Stimulated activated CD4-positive, alpha-beta T cell treated with anti-CD3 and anti-CD28 coated beads, Interleukin-1b, Interleukin-23, amount 100 ng/mL, for 24 hours (primary cell): ENCODE measurements at regions not wholly inside any gene's neighbourhood (a gene's known extent, or its start where the extent isn't known, plus 50 kb on each side); places are given as distances from the start of the nearest gene placed in this dataset.
"Not testable (repeated sequence)": the region's sequence is repeated elsewhere in the genome, so short reads cannot be mapped to it uniquely, and the experiment has no call there.

ENCODE experiments used
- DNase-seq, 4 experiments: peaks; one replicate each; pipeline ENCODE4 v3.0.0-alpha.2; 2020; ENCODE audit warnings: low read depth in 4 of 4, low spot score in 1 of 4

DNA sequence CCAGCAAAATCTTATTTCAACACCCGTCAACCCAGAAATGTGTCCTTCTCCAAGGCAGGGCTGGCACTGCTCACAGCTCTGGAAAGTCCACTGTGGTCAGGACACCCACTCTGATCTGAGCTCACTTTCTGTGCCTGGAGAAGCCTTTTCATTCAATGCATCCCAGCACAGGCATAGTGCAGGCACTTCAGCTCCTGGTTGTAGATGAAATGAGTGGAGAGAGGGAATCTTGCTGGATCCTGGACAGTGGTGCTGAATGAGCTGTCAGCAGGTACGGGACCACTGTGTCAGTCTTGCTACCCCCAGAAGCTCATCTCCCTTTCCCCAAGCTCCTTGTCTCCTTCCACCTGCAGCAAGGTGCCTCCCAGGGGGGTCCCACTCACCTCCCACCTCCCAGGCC, 86.1 kb upstream of the SALL1 start:
- no peak for DNase-seq

DNA sequence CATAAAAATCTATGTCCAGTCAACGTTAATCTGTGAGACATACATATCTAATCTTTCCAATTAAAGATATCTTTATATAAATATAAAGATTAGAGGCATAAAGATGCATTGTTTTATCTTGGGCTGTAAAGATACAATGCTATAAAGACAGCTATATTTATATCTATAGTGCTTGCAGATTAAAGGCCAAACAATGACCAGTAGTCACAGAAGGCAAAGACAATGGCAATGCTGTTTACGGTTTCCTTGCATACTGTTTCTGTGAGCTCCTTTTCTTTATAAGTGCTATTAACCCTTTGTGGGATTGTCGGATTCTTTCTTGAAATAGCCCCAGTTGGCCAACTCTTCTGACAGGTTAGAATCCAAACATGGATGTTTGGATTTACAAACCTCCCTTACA, 85.5 kb upstream of the SALL1 start:
- no peak for DNase-seq

DNA sequence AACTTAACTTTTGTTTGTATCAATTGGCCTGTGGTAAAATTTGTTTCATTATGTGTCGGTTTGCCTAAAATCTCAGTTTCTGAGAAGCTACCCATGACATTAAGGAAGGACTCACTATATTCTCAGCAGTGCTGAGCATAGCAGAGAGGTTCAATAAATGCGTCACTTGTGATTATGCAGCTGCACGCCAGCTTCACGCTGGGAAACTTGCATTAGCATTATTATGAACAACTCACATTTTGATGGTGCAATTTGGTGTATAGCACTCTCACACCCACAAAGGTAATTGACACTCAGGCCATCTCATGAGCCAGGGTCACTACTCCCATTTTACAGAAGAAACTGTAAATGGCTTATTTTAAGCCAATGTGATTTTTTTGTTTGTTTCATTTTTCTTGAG, 80.6 kb upstream of the SALL1 start:
- DNase-seq, result no peak

DNA sequence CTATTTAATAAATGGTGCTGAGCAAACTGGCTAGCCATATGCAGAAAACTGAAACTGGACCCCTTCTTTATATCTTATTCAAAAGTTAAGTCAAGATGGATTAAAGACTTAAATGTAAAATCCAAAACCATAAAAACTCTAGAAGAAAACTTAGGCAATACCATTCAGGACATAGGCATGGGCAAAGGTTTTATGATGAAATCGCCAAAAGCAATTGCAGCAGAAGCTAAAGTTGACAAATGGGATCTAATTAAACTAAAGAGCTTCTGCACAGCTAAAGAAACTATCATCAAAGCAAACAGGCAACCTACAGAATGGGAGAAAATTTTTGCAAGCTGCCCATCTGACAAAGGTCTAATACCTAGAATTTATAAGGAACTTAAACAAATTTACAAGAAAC, 79.0 kb upstream of the SALL1 start:
- DNase-seq, result not testable (repeated sequence)

DNA sequence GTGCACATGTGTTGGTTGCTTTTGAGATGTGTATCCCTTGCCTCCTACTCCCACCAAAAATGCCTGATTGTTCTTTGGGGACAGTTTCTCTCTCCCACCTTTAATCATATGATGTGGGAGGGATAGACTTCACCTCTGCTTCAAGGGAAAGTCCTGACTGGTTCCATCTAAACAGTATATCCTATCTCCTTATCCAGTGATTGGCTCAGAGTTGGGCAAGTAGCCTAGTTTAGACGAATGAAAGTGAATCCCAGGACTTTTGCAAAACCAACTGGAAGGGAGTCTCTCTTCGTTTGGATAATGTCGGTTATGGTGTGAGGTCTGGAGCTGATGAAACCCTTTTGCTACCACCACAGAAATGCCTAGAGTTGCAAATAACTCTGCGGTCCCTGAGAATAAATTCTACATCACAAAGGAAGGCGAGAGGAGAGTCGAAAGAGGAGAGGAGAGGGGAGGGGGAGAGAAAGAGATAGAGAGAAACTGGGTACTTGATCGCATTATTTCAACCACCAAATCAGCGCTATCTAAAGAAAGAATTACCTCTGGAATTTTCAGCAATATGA, 77.1 kb upstream of the SALL1 start:
- no peak for DNase-seq

DNA sequence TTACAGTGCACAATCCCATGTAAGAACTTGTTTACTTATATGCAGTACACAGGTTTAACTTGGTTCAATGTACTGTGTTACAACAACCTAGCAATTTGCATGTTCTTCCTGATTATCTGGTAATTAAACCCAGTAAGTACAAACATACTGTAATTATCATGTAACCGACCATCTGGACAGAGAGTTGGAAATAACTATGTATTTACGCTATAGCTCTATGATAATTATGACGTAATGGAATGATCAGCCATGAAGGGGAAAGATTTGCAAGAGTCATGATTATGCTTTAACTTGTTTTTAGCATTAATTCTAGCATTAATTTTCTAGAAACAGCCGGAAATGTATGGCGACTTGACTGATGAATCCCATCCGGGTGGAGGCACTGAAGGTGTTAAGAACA, 74.8 kb upstream of the SALL1 start:
- no peak for DNase-seq

DNA sequence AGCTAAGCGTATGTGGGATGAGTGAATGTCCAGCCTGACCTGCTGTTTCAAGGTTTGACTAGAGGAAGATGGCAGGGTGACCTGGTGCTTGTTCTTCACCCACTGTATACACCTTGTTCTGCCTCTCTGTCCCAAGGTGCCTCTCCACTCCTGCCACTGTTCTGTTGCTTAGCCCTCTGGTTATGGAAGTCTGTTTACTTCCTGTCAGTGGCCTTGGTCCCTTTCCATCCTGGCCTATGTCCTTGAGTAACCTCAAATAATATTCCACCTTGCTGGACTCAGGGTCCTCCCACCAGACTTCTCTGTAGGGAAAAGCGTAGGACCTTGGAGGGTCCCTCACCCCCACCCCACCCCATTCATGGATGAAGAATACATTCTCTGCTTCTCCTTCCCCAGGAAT, 73.2 kb upstream of the SALL1 start:
- DNase-seq, result no peak

DNA sequence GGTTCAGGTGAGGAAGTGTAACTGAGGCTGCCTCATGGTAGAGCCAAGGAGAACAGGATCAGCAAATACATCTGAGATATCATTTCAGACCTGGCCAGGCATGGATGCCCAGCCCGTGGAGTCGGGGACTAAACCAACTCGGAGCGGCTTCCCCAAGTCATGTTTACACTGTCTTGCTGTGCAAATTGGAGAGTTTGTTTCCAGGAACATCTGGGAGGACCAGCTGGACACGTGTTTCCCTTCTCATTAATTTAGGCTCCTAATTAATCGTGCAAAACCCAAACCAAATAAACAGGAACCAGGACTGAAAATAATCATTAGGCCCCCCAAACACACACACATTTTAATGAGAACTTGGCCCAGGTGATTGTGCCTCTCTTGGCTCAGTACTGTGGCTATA, 70.9 kb upstream of the SALL1 start:
- no peak for DNase-seq

DNA sequence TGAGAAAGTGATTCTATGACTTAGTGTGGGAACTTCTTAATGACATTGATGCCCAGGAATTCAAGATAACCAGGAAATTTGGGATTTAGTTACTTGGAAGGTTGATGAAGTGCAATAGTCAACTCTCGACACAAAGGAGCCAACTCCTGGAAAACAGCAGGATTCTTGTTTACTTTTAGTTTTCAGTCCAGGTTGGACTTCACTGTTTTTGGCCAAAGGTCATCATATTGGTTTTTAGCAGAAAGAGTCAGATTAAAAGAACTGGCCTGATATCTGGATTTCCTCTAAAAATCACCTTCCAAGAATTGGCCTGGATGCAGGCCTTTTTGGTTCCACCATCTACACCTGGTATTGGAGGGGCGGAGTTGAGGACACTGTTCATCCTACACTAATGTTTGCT, 60.1 kb upstream of the SALL1 start:
- DNase-seq, result no peak

DNA sequence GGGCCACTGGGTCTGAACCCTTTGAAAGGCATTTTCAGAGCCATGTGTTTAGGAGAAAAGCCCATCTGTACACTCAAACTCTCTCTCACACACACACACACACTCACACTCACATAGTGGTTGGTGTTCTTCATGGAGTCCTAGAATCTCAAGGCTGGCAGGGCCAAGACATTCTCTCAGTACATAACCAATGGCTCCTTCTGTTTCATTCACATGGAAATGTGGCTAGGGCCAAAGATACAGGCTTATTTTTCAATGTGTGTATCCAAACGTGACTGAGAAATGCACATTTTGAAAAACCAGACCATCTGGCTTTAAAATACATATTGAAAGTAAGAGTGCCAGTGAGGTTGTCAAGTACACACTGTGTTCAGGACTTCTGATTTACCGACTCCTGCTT, 59.0 kb upstream of the SALL1 start:
- no peak for DNase-seq

DNA sequence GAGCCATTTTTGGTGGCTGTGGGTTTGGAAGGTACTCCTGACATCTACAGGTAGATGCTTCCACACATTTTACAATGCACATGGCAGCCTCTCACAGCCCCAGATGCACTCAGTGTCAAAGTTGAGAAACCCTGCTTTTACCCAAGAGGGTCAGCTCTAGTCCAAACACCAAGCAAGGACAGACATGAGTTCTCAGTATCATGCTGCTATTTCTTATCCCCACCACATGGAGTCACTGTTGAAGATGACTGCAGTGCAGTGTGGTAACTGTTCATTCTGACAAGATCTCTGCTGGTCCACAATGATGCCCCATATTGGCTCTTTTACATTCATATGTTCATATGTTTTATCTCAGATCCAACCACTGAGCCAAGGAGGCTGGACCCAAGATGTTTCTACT, 50.5 kb upstream of the SALL1 start:
- DNase-seq, result no peak
